ENCODE measurements at regions not wholly inside any gene's neighbourhood (a gene's known extent, or its start where the extent isn't known, plus 50 kb on each side); places are given as distances from the start of the nearest gene placed in this dataset.

DNA sequence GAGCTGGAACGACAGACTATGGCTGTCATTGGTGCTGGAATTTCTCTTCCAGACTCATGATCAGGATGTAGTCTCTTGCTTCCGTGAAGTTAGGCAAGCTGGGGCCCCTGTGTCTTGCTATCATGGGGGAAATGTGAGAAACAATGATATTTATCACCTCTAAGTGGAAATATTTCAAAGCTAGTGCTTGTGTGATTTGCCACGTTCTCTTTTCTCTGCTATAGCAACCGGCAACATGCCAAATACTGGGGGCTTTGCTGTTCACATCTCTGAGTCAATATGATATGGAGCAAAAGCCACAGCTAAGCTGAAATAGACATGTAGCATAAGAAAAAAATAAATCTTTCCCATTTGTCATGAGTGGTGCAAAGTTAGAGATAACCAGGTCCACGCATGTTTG lies 668.2 kb upstream of the IGFBP3 start:
- DNase-seq (ENCODE audit: low read depth in 2 of 2), result peak in 1 of 2 donors; percentile 85
- TF ChIP-seq, protein P1, sequence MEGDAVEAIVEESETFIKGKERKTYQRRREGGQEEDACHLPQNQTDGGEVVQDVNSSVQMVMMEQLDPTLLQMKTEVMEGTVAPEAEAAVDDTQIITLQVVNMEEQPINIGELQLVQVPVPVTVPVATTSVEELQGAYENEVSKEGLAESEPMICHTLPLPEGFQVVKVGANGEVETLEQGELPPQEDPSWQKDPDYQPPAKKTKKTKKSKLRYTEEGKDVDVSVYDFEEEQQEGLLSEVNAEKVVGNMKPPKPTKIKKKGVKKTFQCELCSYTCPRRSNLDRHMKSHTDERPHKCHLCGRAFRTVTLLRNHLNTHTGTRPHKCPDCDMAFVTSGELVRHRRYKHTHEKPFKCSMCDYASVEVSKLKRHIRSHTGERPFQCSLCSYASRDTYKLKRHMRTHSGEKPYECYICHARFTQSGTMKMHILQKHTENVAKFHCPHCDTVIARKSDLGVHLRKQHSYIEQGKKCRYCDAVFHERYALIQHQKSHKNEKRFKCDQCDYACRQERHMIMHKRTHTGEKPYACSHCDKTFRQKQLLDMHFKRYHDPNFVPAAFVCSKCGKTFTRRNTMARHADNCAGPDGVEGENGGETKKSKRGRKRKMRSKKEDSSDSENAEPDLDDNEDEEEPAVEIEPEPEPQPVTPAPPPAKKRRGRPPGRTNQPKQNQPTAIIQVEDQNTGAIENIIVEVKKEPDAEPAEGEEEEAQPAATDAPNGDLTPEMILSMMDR (IDR thresholded peaks at IDR 0.05; ENCODE audit: low read depth, low read length), result no peak
- no peak overlapping the region for H3K4me3 ChIP-seq (replicated peaks in 1 of 2; ENCODE audit: low read depth in 2 of 2, low read length in 2 of 2)

DNA sequence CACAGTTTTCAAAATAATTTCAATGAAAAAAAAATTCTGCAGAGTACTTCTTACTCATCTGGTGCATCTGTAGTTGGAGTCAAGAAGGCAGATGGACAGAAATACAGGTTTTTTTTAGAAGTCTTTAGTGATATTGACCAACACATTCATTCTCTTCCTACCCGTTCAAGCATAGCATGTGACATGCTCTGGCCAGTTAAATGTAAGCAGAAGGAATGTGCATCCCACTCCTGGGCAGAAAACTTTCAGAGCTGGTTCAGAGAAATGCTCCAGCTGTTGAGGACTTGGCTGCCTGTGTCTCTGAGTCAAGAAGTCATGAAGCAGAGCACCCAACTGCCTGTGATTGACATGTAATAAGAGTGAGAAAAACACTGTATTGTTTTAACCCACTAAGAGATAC lies 665.3 kb upstream of the IGFBP3 start:
- DNase-seq (ENCODE audit: low read depth in 2 of 2), result peak; percentile 38 to 72
- TF ChIP-seq, protein P1 (IDR thresholded peaks at IDR 0.05; ENCODE audit: low read depth, low read length), result no peak
- no peak overlapping the region for H3K4me3 ChIP-seq (replicated peaks in 1 of 2; ENCODE audit: low read depth in 2 of 2, low read length in 2 of 2)

DNA sequence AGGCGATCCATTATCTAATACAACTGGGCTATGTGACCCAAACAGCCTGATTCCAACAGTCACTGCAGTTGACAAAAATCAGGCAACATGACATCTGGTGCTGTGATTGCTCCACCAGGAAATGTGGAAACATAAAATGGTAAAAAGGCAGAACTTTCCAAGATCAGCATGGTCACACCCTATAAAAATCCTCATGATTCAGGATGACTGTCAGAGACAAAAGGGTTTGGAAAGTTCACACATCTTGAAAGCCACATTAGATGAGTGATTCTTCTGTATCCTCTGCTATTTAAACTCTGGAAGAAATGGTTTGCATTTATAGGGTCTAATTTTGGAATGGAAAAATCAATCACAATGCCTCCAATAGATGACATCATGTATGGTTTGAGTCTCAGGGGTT lies 662.6 kb upstream of the IGFBP3 start:
- peak; percentile 34 to 79 for DNase-seq (ENCODE audit: low read depth in 2 of 2)
- no peak overlapping the region for H3K4me3 ChIP-seq (replicated peaks in 1 of 2; ENCODE audit: low read depth in 2 of 2, low read length in 2 of 2)
- TF ChIP-seq, protein P1 (IDR thresholded peaks at IDR 0.05; ENCODE audit: low read depth, low read length), result no peak

DNA sequence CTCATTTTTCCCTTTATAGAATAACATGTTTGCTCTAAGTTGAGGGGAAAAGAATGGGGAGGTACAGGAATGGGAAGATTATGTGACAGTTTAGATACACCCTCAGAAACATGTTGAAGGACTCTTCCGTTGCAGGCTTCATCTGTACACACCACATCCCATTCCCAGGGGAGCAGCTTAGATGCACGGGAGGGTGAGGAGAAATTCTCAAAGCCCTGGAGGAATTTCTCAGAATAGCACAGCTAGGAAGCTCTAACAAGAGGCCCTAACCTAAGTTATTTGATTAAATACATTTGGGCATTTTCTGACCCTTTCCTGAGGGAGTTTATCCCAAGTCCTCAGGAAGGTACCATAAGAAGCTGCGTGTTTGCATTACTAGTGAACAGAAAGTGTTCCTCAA lies 660.2 kb upstream of the IGFBP3 start:
- TF ChIP-seq, protein P1 (IDR thresholded peaks at IDR 0.05; ENCODE audit: low read depth, low read length), result no peak
- no peak for DNase-seq (ENCODE audit: low read depth in 2 of 2)
- H3K4me3 ChIP-seq (replicated peaks in 1 of 2; ENCODE audit: low read depth in 2 of 2, low read length in 2 of 2), result no peak overlapping the region

DNA sequence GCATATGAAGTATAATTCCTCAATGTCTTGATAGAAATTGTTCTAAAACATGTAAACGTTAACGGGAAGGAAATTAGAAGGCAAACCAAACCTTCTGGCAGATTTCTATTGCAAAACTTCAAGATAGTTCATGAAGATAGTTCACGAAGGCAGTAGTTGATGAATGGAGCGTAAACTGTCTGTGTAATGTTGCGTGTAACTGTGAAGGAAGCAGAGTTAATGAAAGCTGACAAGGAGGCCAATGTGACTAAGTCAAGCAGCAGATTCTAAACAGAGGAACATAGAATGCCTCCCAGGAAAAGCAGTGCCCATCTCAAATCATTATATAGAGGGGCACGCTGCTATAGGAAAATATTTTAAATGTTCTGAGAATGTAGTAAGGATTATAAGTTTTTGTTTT lies 659.7 kb upstream of the IGFBP3 start:
- TF ChIP-seq, protein P1 (IDR thresholded peaks at IDR 0.05; ENCODE audit: low read depth, low read length), result no peak
- DNase-seq (ENCODE audit: low read depth in 2 of 2), result no peak
- H3K4me3 ChIP-seq (replicated peaks in 1 of 2; ENCODE audit: low read depth in 2 of 2, low read length in 2 of 2), result no peak overlapping the region

DNA sequence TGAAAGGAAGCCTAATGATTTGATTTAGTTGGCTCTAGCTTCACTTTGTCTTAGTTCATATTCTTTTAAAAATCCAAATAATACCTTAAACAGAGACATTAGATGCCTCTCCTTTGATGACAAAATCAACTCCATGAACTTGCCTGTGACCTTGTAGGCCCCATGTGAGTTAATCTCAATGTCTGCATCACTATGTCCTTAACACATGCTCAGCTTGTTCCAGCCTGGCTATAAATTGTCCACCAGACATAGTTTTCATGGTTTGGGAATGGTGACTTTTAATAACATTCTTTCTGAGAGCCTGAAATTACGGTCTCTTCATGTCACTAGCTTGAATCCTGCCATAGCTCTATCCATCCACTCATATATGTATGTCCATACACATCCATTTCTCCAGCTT lies 656.3 kb upstream of the IGFBP3 start:
- DNase-seq (ENCODE audit: low read depth in 2 of 2), result no peak
- no peak overlapping the region for H3K4me3 ChIP-seq (replicated peaks in 1 of 2; ENCODE audit: low read depth in 2 of 2, low read length in 2 of 2)
- TF ChIP-seq, protein P1 (IDR thresholded peaks at IDR 0.05; ENCODE audit: low read depth, low read length), result no peak

DNA sequence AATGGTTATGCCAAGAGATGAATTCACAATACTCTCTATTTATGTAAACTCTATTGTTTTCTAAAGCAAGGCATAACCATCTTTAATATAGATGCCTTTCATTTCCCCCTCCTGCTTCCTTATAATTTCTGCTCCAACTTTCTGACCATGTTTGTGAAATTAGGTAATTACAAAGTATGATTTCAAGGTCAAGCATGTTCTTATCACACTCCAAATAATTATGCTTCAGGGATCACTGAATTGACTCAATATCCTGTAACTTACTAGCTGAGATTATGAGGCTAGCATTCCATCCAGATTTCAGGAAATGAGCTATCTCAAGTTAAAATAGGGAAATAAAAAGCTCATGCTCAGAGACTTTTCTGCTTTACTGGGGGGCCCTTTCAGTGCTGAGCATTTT lies 655.9 kb upstream of the IGFBP3 start:
- H3K4me3 ChIP-seq (replicated peaks in 1 of 2; ENCODE audit: low read depth in 2 of 2, low read length in 2 of 2), result no peak overlapping the region
- TF ChIP-seq, protein P1 (IDR thresholded peaks at IDR 0.05; ENCODE audit: low read depth, low read length), result no peak
- peak; percentile 48 to 81 for DNase-seq (ENCODE audit: low read depth in 2 of 2)
